ENCODE measurements at regions not wholly inside any gene's neighbourhood (a gene's known extent, or its start where the extent isn't known, plus 50 kb on each side); places are given as distances from the start of the nearest gene placed in this dataset.
"Not testable (repeated sequence)": the region's sequence is repeated elsewhere in the genome, so short reads cannot be mapped to it uniquely, and the experiment has no call there.

DNA sequence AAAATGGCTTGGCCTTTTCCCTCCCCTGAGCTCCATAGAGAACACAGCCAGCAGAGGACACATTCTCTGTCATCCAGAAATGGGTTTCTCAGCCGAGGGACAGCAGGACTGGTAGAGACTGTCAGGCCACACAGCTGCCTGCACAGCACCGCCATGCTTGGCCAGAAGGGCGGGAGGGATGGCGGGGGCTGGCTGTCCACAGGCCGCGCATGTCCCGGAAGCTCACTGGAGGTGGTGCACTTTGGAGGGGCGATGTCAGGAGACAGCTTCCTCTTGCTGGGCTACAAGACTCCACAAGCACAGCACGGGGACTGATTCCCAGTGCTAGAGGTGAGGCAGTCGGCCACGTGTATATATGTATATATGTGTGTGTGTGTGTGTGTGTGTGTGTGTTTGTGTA, 125.3 kb downstream of the GOLGA6L4 start:
- H3K9me3 ChIP-seq (ENCODE audit: control insufficient read depth in 1 of 2, low read length in 2 of 2); H3K4me3 ChIP-seq (ENCODE audit: low read length in 2 of 2); intact Hi-C loops (cut with micrococcal nuclease); H3K36me3 Mint-ChIP-seq; H3K4me1 Mint-ChIP-seq; H3K27me3 Mint-ChIP-seq; H3K4me3 Mint-ChIP-seq; H3K27me3 ChIP-seq (ENCODE audit: insufficient read depth, low read length); H3K36me3 ChIP-seq (ENCODE audit: insufficient read depth, low read length); H3K27ac Mint-ChIP-seq; H3K9me3 Mint-ChIP-seq; H3K27ac ChIP-seq (ENCODE audit: low read depth, low read length); POLR2A ChIA-PET (ENCODE audit: partially characterized antibody); CTCF ChIA-PET (ENCODE audit: partially characterized antibody); H3K4me1 ChIP-seq (ENCODE audit: insufficient read depth, low read length); DNase-seq: not testable (repeated sequence)

GRCh38 chr15:84384421-84384820, 148.8 kb downstream of the GOLGA6L4 start:
- H3K4me1 ChIP-seq (ENCODE audit: insufficient read depth, low read length); H3K4me3 Mint-ChIP-seq; H3K4me1 Mint-ChIP-seq; H3K9me3 ChIP-seq (ENCODE audit: control insufficient read depth in 1 of 2, low read length in 2 of 2); intact Hi-C loops (cut with micrococcal nuclease); H3K36me3 ChIP-seq (ENCODE audit: insufficient read depth, low read length); H3K36me3 Mint-ChIP-seq; H3K27ac ChIP-seq (ENCODE audit: low read depth, low read length); H3K4me3 ChIP-seq (ENCODE audit: low read length in 2 of 2); H3K27ac Mint-ChIP-seq; H3K27me3 ChIP-seq (ENCODE audit: insufficient read depth, low read length); POLR2A ChIA-PET (ENCODE audit: partially characterized antibody); CTCF ChIA-PET (ENCODE audit: partially characterized antibody); DNase-seq: not testable (repeated sequence)
- peaks cover 0 to 11% (median 3%) of the 10 kb centered on the region in 8 donors for H3K9me3 Mint-ChIP-seq
- peaks cover 12 to 13% of the 10 kb centered on the region in 2 donors for H3K27me3 Mint-ChIP-seq

- Mint-ChIP-seq H3K9me3 (peaks cover 0 to 15% (median 3%) of the 10 kb centered on the region in 8 donors), H3K27ac (no peak overlapping the region), H3K27me3 (peaks cover 21 to 24% of the 10 kb centered on the region in 2 donors), H3K4me1 (no peaks in the 10 kb centered on the region), H3K36me3 (no peaks in the 10 kb centered on the region), H3K4me3 (no peak overlapping the region)
- Histone ChIP-seq H3K27me3 (ENCODE audit: insufficient read depth, low read length) (no peaks in the 10 kb centered on the region), H3K4me1 (ENCODE audit: insufficient read depth, low read length) (no peaks in the 10 kb centered on the region), H3K9me3 (ENCODE audit: control insufficient read depth in 1 of 2, low read length in 2 of 2) (no peaks in the 10 kb centered on the region), H3K4me3 (ENCODE audit: low read length in 2 of 2) (no peak overlapping the region), H3K36me3 (ENCODE audit: insufficient read depth, low read length) (no peaks in the 10 kb centered on the region), H3K27ac (ENCODE audit: low read depth, low read length) (no peak overlapping the region)
- intact Hi-C loops (cut with micrococcal nuclease) = no loop called here
- no peak for DNase-seq
- CTCF ChIA-PET (ENCODE audit: partially characterized antibody) = no interaction called here
- POLR2A ChIA-PET (ENCODE audit: partially characterized antibody) = no interaction called here
Observed at GRCh38 chr15:84387086-84387485, 151.5 kb downstream of the GOLGA6L4 start.

DNA sequence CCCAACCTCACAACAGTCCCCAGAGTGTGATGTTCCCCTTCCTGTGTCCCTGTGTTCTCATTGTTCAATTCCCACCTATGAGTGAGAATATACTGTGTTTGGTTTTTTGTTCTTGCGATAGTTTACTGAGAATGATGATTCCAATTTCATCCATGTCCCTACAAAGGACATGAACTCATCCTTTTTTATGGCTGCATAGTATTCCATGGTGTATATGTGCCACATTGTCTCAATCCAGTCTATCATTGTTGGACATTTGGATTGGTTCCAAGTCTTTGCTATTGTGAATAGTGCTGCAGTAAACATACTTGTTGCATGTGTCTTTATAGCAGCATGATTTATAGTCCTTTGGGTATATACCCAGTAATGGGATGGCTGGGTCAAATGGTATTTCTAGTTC, 152.6 kb downstream of the GOLGA6L4 start:
- H3K36me3 ChIP-seq (ENCODE audit: insufficient read depth, low read length); H3K9me3 ChIP-seq (ENCODE audit: control insufficient read depth in 1 of 2, low read length in 2 of 2); DNase-seq; H3K4me1 ChIP-seq (ENCODE audit: insufficient read depth, low read length); H3K4me1 Mint-ChIP-seq; POLR2A ChIA-PET (ENCODE audit: partially characterized antibody); CTCF ChIA-PET (ENCODE audit: partially characterized antibody); H3K4me3 Mint-ChIP-seq; H3K27me3 ChIP-seq (ENCODE audit: insufficient read depth, low read length); H3K4me3 ChIP-seq (ENCODE audit: low read length in 2 of 2); H3K27ac ChIP-seq (ENCODE audit: low read depth, low read length); H3K27ac Mint-ChIP-seq; H3K36me3 Mint-ChIP-seq; intact Hi-C loops (cut with micrococcal nuclease): not testable (repeated sequence)
- peaks cover 22 to 24% of the 10 kb centered on the region in 2 donors for H3K27me3 Mint-ChIP-seq
- H3K9me3 Mint-ChIP-seq = peaks cover 0 to 15% (median 3%) of the 10 kb centered on the region in 8 donors

DNA sequence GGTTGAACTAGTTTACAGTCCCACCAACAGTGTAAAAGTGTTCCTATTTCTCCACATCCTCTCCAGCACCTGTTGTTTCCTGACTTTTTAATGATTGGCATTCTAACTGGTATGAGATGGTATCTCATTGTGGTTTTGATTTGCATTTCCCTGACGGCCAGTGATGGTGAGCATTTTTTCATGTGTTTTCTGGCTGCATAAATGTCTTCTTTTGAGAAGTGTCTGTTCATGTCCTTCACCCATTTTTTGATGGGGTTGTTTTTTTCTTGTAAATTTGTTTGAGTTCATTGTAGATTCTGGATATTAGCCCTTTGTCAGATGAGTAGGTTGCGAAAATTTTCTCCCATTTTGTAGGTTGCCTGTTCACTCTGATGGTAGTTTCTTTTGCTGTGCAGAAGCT, 153.1 kb downstream of the GOLGA6L4 start:
- H3K27me3 ChIP-seq (ENCODE audit: insufficient read depth, low read length); H3K27ac ChIP-seq (ENCODE audit: low read depth, low read length); intact Hi-C loops (cut with micrococcal nuclease); CTCF ChIA-PET (ENCODE audit: partially characterized antibody); POLR2A ChIA-PET (ENCODE audit: partially characterized antibody); DNase-seq; H3K27ac Mint-ChIP-seq; H3K36me3 ChIP-seq (ENCODE audit: insufficient read depth, low read length); H3K36me3 Mint-ChIP-seq; H3K9me3 ChIP-seq (ENCODE audit: control insufficient read depth in 1 of 2, low read length in 2 of 2); H3K4me3 ChIP-seq (ENCODE audit: low read length in 2 of 2); H3K4me1 ChIP-seq (ENCODE audit: insufficient read depth, low read length); H3K4me1 Mint-ChIP-seq; H3K4me3 Mint-ChIP-seq: not testable (repeated sequence)
- Mint-ChIP-seq H3K27me3 (peaks cover 23 to 24% of the 10 kb centered on the region in 2 donors), H3K9me3 (peaks cover 0 to 15% (median 3%) of the 10 kb centered on the region in 8 donors)

DNA sequence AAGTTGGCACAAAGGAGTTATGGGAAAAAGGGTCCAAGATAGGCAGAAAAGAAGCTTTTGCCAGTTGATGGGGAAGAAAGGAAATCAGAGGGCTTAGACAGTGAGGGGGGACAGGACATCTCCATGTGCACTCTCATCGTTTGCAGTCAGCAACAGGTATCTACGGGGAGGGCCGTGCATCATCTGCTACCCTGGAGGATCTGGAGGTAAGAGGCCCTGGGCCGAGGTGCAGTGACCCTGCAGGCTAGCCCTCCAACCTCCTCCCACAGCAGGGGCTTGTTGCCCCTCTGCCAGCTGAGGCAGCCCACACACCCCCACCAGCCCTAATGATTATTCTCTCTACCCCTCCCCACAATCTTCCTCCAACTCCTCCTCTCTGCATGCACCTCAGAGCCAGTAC, 154.8 kb downstream of the GOLGA6L4 start:
- peaks cover 21 to 22% of the 10 kb centered on the region in 2 donors for H3K27me3 Mint-ChIP-seq

DNA sequence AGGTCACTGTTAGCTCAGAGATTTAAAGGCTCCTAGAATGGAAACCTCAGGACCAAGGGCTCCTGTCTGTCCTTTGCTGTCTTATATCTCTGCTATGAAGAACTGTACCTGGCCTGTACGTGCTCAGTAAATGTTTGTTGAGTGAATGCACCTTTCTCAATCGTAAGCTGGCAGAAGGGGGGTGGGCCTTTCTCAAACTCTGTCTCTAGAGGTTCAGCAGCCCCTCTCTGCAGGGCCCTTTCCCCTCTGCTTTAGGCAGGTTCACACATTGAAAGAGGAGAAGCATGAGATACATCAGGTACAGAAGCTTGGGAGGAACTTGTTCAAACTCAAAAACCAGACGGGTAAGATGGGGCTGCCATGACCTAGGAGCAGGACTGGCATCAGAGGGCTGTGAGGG, 155.6 kb downstream of the GOLGA6L4 start:
- Mint-ChIP-seq H3K27me3 (peaks cover 21 to 22% of the 10 kb centered on the region in 2 donors), H3K36me3 (no peaks in the 10 kb centered on the region), H3K4me3 (no peak overlapping the region), H3K27ac (no peak overlapping the region), H3K9me3 (peaks cover 0 to 15% (median 3%) of the 10 kb centered on the region in 8 donors), H3K4me1 (no peaks in the 10 kb centered on the region)
- no peak overlapping the region for H3K27ac ChIP-seq (ENCODE audit: low read depth, low read length)
- ChIA-PET POLR2A (ENCODE audit: partially characterized antibody) (no interaction called here), CTCF (ENCODE audit: partially characterized antibody) (no interaction called here)
- no peaks in the 10 kb centered on the region for H3K4me1 ChIP-seq (ENCODE audit: insufficient read depth, low read length)
- no peaks in the 10 kb centered on the region for H3K36me3 ChIP-seq (ENCODE audit: insufficient read depth, low read length)
- H3K9me3 ChIP-seq (ENCODE audit: control insufficient read depth in 1 of 2, low read length in 2 of 2) = no peaks in the 10 kb centered on the region
- intact Hi-C loops (cut with micrococcal nuclease) = no loop called here
- DNase-seq = no peak
- no peaks in the 10 kb centered on the region for H3K27me3 ChIP-seq (ENCODE audit: insufficient read depth, low read length)
- H3K4me3 ChIP-seq (ENCODE audit: low read length in 2 of 2) = no peak overlapping the region

More for the DNA sequence above, 154.8 kb downstream of the GOLGA6L4 start:
- H3K4me1 Mint-ChIP-seq; H3K9me3 ChIP-seq (ENCODE audit: control insufficient read depth in 1 of 2, low read length in 2 of 2); H3K4me1 ChIP-seq (ENCODE audit: insufficient read depth, low read length); H3K27ac Mint-ChIP-seq; H3K27me3 ChIP-seq (ENCODE audit: insufficient read depth, low read length); intact Hi-C loops (cut with micrococcal nuclease); H3K36me3 Mint-ChIP-seq; H3K27ac ChIP-seq (ENCODE audit: low read depth, low read length); POLR2A ChIA-PET (ENCODE audit: partially characterized antibody); CTCF ChIA-PET (ENCODE audit: partially characterized antibody); H3K4me3 ChIP-seq (ENCODE audit: low read length in 2 of 2); DNase-seq; H3K36me3 ChIP-seq (ENCODE audit: insufficient read depth, low read length); H3K4me3 Mint-ChIP-seq: not testable (repeated sequence)
- H3K9me3 Mint-ChIP-seq = peaks cover 0 to 15% (median 3%) of the 10 kb centered on the region in 8 donors

DNA sequence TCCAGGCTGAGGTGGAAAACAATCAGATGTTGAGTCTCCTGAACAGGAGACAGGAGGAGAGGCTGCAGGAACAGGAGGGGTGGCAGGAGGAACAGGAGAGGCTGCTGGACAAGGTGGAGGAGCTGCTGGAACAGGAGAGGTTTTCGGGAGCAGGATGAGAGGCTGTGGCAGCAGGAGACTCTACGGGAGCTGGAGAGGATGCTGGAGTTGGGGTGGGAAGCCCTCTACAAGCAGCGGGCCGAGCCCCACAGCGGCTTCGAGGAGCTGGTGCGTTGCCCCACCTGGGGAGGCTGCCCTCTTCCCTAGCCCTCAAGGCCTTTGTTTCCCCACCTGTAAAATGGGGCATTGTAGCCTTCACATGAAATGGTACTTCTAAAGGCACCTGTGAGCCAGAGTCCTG, 156.4 kb downstream of the GOLGA6L4 start:
- DNase-seq; intact Hi-C loops (cut with micrococcal nuclease); H3K36me3 ChIP-seq (ENCODE audit: insufficient read depth, low read length); H3K27me3 ChIP-seq (ENCODE audit: insufficient read depth, low read length); H3K4me1 ChIP-seq (ENCODE audit: insufficient read depth, low read length); H3K27ac Mint-ChIP-seq; H3K27ac ChIP-seq (ENCODE audit: low read depth, low read length); H3K9me3 ChIP-seq (ENCODE audit: control insufficient read depth in 1 of 2, low read length in 2 of 2); H3K36me3 Mint-ChIP-seq; H3K4me3 Mint-ChIP-seq; CTCF ChIA-PET (ENCODE audit: partially characterized antibody); POLR2A ChIA-PET (ENCODE audit: partially characterized antibody); H3K4me1 Mint-ChIP-seq; H3K4me3 ChIP-seq (ENCODE audit: low read length in 2 of 2): not testable (repeated sequence)
- H3K27me3 Mint-ChIP-seq = peaks cover 19 to 22% of the 10 kb centered on the region in 2 donors
- H3K9me3 Mint-ChIP-seq = peaks cover 0 to 15% (median 3%) of the 10 kb centered on the region in 8 donors
